ENCODE measurements at regions not wholly inside any gene's neighbourhood (a gene's known extent, or its start where the extent isn't known, plus 50 kb on each side); places are given as distances from the start of the nearest gene placed in this dataset.

DNA sequence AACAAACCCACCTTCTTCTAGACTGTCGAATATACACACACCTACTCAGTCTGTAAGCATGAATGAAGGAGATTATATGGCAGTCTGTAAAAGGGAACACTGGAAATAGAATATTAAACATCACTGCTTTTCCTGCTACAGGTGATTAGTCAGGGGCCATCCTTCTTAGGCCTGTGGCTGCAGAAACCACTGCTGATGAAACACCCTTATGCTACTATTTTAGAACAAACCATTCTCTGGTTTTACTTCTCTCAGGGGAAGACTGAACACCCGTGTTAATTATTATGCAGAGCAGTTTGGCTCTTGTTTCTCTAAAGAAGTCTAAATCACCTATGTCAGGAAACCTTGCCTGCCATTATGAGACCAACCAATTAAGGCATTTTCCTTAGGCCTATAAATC lies 351.1 kb upstream of the KLF6 start:
- intact Hi-C loops (cut with DNase I) = no loop called here
- WGBS, 3 donors = 69 to 83% (median 70%) methylated on average over 2 of the region's 2 CpGs
- no peak for DNase-seq
- Histone ChIP-seq H3K27ac (no peak overlapping the region), H3K27me3 (no peaks in the 10 kb centered on the region), H3K36me3 (no peaks in the 10 kb centered on the region), H3K4me3 (no peak overlapping the region), H3K4me1 (ENCODE audit: insufficient read depth) (no peaks in the 10 kb centered on the region), H3K9me3 (no peaks in the 10 kb centered on the region)
- TF ChIP-seq, protein P1, sequence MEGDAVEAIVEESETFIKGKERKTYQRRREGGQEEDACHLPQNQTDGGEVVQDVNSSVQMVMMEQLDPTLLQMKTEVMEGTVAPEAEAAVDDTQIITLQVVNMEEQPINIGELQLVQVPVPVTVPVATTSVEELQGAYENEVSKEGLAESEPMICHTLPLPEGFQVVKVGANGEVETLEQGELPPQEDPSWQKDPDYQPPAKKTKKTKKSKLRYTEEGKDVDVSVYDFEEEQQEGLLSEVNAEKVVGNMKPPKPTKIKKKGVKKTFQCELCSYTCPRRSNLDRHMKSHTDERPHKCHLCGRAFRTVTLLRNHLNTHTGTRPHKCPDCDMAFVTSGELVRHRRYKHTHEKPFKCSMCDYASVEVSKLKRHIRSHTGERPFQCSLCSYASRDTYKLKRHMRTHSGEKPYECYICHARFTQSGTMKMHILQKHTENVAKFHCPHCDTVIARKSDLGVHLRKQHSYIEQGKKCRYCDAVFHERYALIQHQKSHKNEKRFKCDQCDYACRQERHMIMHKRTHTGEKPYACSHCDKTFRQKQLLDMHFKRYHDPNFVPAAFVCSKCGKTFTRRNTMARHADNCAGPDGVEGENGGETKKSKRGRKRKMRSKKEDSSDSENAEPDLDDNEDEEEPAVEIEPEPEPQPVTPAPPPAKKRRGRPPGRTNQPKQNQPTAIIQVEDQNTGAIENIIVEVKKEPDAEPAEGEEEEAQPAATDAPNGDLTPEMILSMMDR (IDR thresholded peaks at IDR 0.05) = no peak
- TF ChIP-seq POLR2A (IDR thresholded peaks at IDR 0.05) (no peak), EP300 (IDR thresholded peaks at IDR 0.05) (no peak)

DNA sequence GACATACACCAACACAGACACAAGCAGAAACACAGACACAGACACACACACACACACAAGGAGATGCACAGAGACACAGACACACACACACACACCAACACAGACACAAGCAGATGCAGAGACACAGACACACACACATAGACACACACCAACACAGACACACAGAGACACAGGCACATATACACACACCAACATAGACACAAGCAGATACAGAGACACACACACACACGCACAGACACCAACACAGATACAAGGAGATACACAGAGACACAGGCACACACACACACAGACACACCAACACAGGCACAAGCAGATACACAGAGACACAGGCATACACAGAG lies 347.2 kb upstream of the KLF6 start:
- Histone ChIP-seq H3K4me3 (no peak overlapping the region), H3K4me1 (ENCODE audit: insufficient read depth) (no peaks in the 10 kb centered on the region), H3K27ac (no peak overlapping the region), H3K27me3 (no peaks in the 10 kb centered on the region), H3K36me3 (no peaks in the 10 kb centered on the region), H3K9me3 (no peaks in the 10 kb centered on the region)
- TF ChIP-seq POLR2A (IDR thresholded peaks at IDR 0.05) (no peak), EP300 (IDR thresholded peaks at IDR 0.05) (no peak)
- TF ChIP-seq, protein P1 (IDR thresholded peaks at IDR 0.05) = no peak
- WGBS, 3 donors = 89 to 95% (median 91%) methylated on average over 1 of the region's 1 CpG
- intact Hi-C loops (cut with DNase I) = no loop called here
- no peak for DNase-seq

DNA sequence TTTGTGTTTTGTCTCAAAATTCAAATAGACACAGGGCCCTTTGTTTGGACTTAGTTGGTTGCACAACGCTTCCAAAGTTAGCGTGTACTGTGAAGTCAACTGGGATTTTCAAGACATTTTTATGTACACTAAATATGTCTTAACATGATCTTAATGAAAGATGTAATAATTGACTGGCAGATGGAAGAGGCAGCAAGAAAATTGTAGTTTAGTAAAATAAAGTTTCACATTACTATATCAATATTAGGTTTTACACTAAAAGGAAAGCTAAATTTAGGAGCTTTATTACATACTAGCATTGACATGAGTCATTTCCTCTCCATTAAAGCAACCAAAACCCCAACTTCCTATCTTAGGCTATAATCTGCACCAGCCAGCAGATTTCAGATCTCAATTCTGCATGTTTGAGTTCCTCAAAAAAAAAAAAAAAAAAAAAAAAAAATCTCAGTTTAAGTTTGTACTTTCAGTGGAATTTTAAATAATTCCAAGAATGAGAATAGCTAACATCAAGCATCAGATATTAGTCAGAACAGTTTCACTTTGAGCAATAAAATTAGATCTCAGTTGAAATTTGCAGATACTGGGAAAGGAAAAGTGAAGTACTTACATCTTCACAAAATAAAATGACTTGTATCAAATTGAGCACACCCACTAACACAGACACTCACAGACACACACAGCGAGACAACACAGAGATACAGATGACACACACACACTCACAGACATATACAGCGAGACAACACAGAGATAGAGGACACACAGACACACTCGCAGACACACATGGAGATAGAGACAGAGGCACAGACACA lies 346.6 kb upstream of the KLF6 start:
- intact Hi-C loops (cut with DNase I) = loop anchor here in 1 of 4 donors (2.0 kb wide), 1 partner anchor 65 kb away; no protein-coding TSS in a partner anchor
- DNase-seq = no peak
- Histone ChIP-seq H3K36me3 (no peaks in the 10 kb centered on the region), H3K27me3 (no peaks in the 10 kb centered on the region), H3K4me1 (ENCODE audit: insufficient read depth) (no peaks in the 10 kb centered on the region), H3K9me3 (no peaks in the 10 kb centered on the region), H3K4me3 (no peak overlapping the region), H3K27ac (no peak overlapping the region)
- 76 to 79% (median 76%) methylated on average over 5 of the region's 5 CpGs for WGBS, 3 donors
- no peak for TF ChIP-seq EP300 (IDR thresholded peaks at IDR 0.05)
- TF ChIP-seq, protein P1 (IDR thresholded peaks at IDR 0.05) = no peak
- no peak for TF ChIP-seq POLR2A (IDR thresholded peaks at IDR 0.05)

DNA sequence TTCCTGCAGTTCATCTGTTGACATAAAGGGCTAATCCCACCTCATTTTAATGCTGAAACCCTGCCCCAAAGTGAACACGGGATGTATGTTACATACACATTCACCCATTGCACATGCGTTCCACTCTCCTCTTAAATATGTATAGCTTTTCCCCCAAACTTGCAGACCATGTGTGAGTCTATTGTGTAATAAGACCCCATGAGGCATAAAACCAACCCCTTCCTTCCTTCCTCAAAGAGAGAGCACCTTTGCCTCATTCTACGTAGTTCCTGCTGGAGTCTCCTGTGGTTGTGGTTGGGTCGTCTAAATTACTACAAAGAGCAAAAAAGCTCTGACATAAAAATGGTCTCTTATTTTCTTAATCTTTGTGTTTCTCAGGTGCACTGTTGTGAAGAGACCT lies 345.7 kb upstream of the KLF6 start:
- Histone ChIP-seq H3K27me3 (no peaks in the 10 kb centered on the region), H3K36me3 (no peaks in the 10 kb centered on the region), H3K9me3 (no peaks in the 10 kb centered on the region), H3K27ac (no peak overlapping the region), H3K4me1 (ENCODE audit: insufficient read depth) (no peaks in the 10 kb centered on the region), H3K4me3 (no peak overlapping the region)
- 88 to 90% (median 89%) methylated on average over 4 of the region's 4 CpGs for WGBS, 3 donors
- TF ChIP-seq POLR2A (IDR thresholded peaks at IDR 0.05) (no peak), EP300 (IDR thresholded peaks at IDR 0.05) (no peak)
- TF ChIP-seq, protein P1 (IDR thresholded peaks at IDR 0.05) = no peak
- intact Hi-C loops (cut with DNase I) = loop anchor here in 1 of 4 donors (2.0 kb wide), 1 partner anchor 66 kb away; no protein-coding TSS in a partner anchor
- no peak for DNase-seq
